Uterus (tissue), 2 donors: ENCODE measurements at regions not wholly inside any gene's neighbourhood (a gene's known extent, or its start where the extent isn't known, plus 50 kb on each side); places are given as distances from the start of the nearest gene placed in this dataset.

Experiments
- CTCF ChIP-seq, 4 experiments: fragments of 200-600 bp in 2 of 4; fragments of 450-650 bp in 2 of 4; sonication (generic) in 2 of 4; IDR thresholded peaks; one replicate each; pipeline ENCODE4 v1.5.1; 2016 to 2019; ENCODE audit warnings: antibody characterized with exemption in 4 of 4, mild to moderate bottlenecking in 2 of 4, moderate library complexity in 1 of 4
- POLR2A ChIP-seq, 2 donors: fragments of 450-650 bp; IDR thresholded peaks; one replicate each; pipeline ENCODE4 v1.6.1; 2016; ENCODE audit warnings: antibody characterized with exemption in 2 of 2, mild to moderate bottlenecking in 1 of 2, moderate library complexity in 1 of 2

- TF ChIP-seq CTCF (IDR thresholded peaks at IDR 0.05), result no peak
- no peak for TF ChIP-seq POLR2A (IDR thresholded peaks at IDR 0.05)
Measured at GRCh38 chr14:81986005-81986404, 452.4 kb upstream of the SEL1L start.
